ENCODE measurements at regions not wholly inside any gene's neighbourhood (a gene's known extent, or its start where the extent isn't known, plus 50 kb on each side); places are given as distances from the start of the nearest gene placed in this dataset.

- H3K27me3 ChIP-seq = no peaks in the 10 kb centered on the region
- Mint-ChIP-seq H3K4me3 (no peak overlapping the region), H3K9me3 (no peaks in the 10 kb centered on the region), H3K36me3 (no peaks in the 10 kb centered on the region), H3K4me1 (no peaks in the 10 kb centered on the region), H3K27ac (no peak overlapping the region), H3K27me3 (ENCODE audit: insufficient read depth, low read depth) (no peaks in the 10 kb centered on the region)
- no peak overlapping the region for H2AFZ ChIP-seq (replicated peaks)
- no peaks in the 10 kb centered on the region for H3K79me2 ChIP-seq (ENCODE audit: low read depth)
- H3K4me1 ChIP-seq = no peaks in the 10 kb centered on the region
- H3K9me3 ChIP-seq (ENCODE audit: low read depth) = no peaks in the 10 kb centered on the region
- DNase-seq (ENCODE audit: low spot score) = no peak
- H3K4me2 ChIP-seq = no peak overlapping the region
- no peak overlapping the region for H3K27ac ChIP-seq
- no peaks in the 10 kb centered on the region for H3K36me3 ChIP-seq
- no peak overlapping the region for H3K4me3 ChIP-seq
- no peak for TF ChIP-seq EZH2phosphoT487 (IDR thresholded peaks at IDR 0.05)
- TF ChIP-seq, protein P1, sequence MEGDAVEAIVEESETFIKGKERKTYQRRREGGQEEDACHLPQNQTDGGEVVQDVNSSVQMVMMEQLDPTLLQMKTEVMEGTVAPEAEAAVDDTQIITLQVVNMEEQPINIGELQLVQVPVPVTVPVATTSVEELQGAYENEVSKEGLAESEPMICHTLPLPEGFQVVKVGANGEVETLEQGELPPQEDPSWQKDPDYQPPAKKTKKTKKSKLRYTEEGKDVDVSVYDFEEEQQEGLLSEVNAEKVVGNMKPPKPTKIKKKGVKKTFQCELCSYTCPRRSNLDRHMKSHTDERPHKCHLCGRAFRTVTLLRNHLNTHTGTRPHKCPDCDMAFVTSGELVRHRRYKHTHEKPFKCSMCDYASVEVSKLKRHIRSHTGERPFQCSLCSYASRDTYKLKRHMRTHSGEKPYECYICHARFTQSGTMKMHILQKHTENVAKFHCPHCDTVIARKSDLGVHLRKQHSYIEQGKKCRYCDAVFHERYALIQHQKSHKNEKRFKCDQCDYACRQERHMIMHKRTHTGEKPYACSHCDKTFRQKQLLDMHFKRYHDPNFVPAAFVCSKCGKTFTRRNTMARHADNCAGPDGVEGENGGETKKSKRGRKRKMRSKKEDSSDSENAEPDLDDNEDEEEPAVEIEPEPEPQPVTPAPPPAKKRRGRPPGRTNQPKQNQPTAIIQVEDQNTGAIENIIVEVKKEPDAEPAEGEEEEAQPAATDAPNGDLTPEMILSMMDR (IDR thresholded peaks at IDR 0.05) = no peak
- no peak for TF ChIP-seq EZH2 (IDR thresholded peaks at IDR 0.05)
- no peaks in the 10 kb centered on the region for H4K20me1 ChIP-seq (ENCODE audit: low read depth)
- no peak overlapping the region for H3K9ac ChIP-seq
- no peaks in the 10 kb centered on the region for H3F3A ChIP-seq (ENCODE audit: low read depth)
Observed at GRCh38 chr2:57918126-57918525, 128.5 kb upstream of the VRK2 start.

DNA sequence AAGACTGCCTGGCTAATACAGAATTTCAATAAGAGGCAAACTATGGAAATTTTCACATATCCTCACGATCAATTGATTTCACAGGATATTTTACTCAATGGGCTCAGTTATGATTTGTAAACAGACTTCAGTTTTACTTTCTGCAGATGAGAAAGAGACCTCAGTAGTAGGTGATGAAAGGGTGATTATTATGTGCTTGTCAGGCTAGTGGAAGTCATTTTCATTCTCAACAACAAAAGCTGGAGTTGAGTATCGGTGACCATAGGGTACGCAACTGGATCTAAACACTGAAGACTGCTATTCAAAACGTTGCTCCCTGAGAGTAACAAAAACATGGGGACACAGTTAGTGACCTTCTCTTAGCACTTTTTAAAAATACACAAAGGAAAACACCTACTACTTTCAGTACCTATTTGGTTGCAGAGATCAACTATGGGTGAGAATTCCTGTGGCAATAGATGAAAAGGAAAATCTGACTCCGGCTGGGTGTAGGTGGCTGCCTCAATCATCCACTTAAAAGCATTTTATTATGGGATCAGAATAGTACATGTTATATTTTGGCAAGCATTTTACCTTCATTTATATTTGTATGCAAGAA is 126.2 kb upstream of the VRK2 start:
- TF ChIP-seq EZH2phosphoT487 (IDR thresholded peaks at IDR 0.05) (no peak), EZH2 (IDR thresholded peaks at IDR 0.05) (no peak)
- TF ChIP-seq, protein P1 (IDR thresholded peaks at IDR 0.05) = no peak
- Mint-ChIP-seq H3K27me3 (ENCODE audit: insufficient read depth, low read depth) (no peaks in the 10 kb centered on the region), H3K27ac (no peak overlapping the region), H3K4me3 (no peak overlapping the region), H3K9me3 (no peaks in the 10 kb centered on the region), H3K36me3 (no peaks in the 10 kb centered on the region), H3K4me1 (no peaks in the 10 kb centered on the region)
- no peaks in the 10 kb centered on the region for H3K9me3 ChIP-seq (ENCODE audit: low read depth)
- no peak overlapping the region for H3K4me2 ChIP-seq
- no peaks in the 10 kb centered on the region for H3K79me2 ChIP-seq (ENCODE audit: low read depth)
- DNase-seq (ENCODE audit: low spot score) = no peak
- no peaks in the 10 kb centered on the region for H3K27me3 ChIP-seq
- H3K27ac ChIP-seq = no peak overlapping the region
- no peak overlapping the region for H3K4me3 ChIP-seq
- H4K20me1 ChIP-seq (ENCODE audit: low read depth) = no peaks in the 10 kb centered on the region
- no peak overlapping the region for H3K9ac ChIP-seq
- H3F3A ChIP-seq (ENCODE audit: low read depth) = no peaks in the 10 kb centered on the region
- H3K4me1 ChIP-seq = no peaks in the 10 kb centered on the region
- no peaks in the 10 kb centered on the region for H3K36me3 ChIP-seq
- no peak overlapping the region for H2AFZ ChIP-seq (replicated peaks)

GRCh38 chr2:57934659-57935058 is 111.9 kb upstream of the VRK2 start:
- H3K4me3 ChIP-seq = no peak overlapping the region
- no peaks in the 10 kb centered on the region for H3K9me3 ChIP-seq (ENCODE audit: low read depth)
- Mint-ChIP-seq H3K36me3 (peaks cover 2% of the 10 kb centered on the region), H3K27ac (no peak overlapping the region), H3K4me1 (no peaks in the 10 kb centered on the region), H3K4me3 (no peak overlapping the region), H3K27me3 (ENCODE audit: insufficient read depth, low read depth) (no peaks in the 10 kb centered on the region), H3K9me3 (peaks cover 38% of the 10 kb centered on the region)
- H3K4me1 ChIP-seq = no peaks in the 10 kb centered on the region
- no peaks in the 10 kb centered on the region for H3K79me2 ChIP-seq (ENCODE audit: low read depth)
- no peak overlapping the region for H3K4me2 ChIP-seq
- DNase-seq (ENCODE audit: low spot score) = no peak
- TF ChIP-seq EZH2 (IDR thresholded peaks at IDR 0.05) (no peak), EZH2phosphoT487 (IDR thresholded peaks at IDR 0.05) (no peak)
- TF ChIP-seq, protein P1 (IDR thresholded peaks at IDR 0.05) = no peak
- H3K9ac ChIP-seq = no peak overlapping the region
- no peak overlapping the region for H2AFZ ChIP-seq (replicated peaks)
- H3F3A ChIP-seq (ENCODE audit: low read depth) = no peaks in the 10 kb centered on the region
- H3K36me3 ChIP-seq = no peaks in the 10 kb centered on the region
- H3K27me3 ChIP-seq = no peaks in the 10 kb centered on the region
- H4K20me1 ChIP-seq (ENCODE audit: low read depth) = no peaks in the 10 kb centered on the region
- no peak overlapping the region for H3K27ac ChIP-seq
